Subcutaneous abdominal adipose tissue (tissue), 5 donors: ENCODE measurements at regions not wholly inside any gene's neighbourhood (a gene's known extent, or its start where the extent isn't known, plus 50 kb on each side); places are given as distances from the start of the nearest gene placed in this dataset.

Experiments used
- H3K27ac ChIP-seq: one replicate; pipeline ENCODE4 v1.7.0; 2013; ENCODE audit warnings: low read depth, mild to moderate bottlenecking, inconsistent platforms, low read length, moderate library complexity
- H3K27me3 ChIP-seq, 5 donors: one replicate each; pipeline ENCODE4 v1.7.0; 2013; ENCODE audit warnings: low read length in 5 of 5, inconsistent platforms in 1 of 5; ENCODE audit not compliant: control insufficient read depth in 5 of 5, insufficient read depth in 4 of 5
- H3K36me3 ChIP-seq, 5 donors: one replicate each; pipeline ENCODE4 v1.7.0; 2013; ENCODE audit warnings: low read length in 5 of 5; ENCODE audit not compliant: control insufficient read depth in 5 of 5, insufficient read depth in 5 of 5
- H3K4me1 ChIP-seq, 5 donors: one replicate each; pipeline ENCODE4 v1.7.0; 2013; ENCODE audit warnings: low read length in 5 of 5, mild to moderate bottlenecking in 3 of 5, moderate library complexity in 1 of 5; ENCODE audit not compliant: control insufficient read depth in 5 of 5, insufficient read depth in 5 of 5
- H3K4me3 ChIP-seq, 5 donors: one replicate each; pipeline ENCODE4 v1.7.0; 2013; ENCODE audit warnings: low read length in 5 of 5, low read depth in 1 of 5
- H3K9ac ChIP-seq, 5 donors: one replicate each; pipeline ENCODE4 v1.7.0; 2013; ENCODE audit warnings: low read length in 5 of 5, mild to moderate bottlenecking in 4 of 5, moderate library complexity in 3 of 5
- H3K9me3 ChIP-seq, 5 donors: one replicate each; pipeline ENCODE4 v1.7.0; 2013; ENCODE audit warnings: low read length in 5 of 5; ENCODE audit not compliant: control insufficient read depth in 5 of 5
- donor health status: healthy.
- donor health status: healthy.
- donor health status: healthy.
- donor health status: healthy.
- donor health status: healthy.

GRCh38 chr1:55986003-55986402 is 593.4 kb downstream of the PLPP3 start:
- H3K4me3 ChIP-seq, result no peak overlapping the region
- no peaks in the 10 kb centered on the region for H3K36me3 ChIP-seq
- H3K27me3 ChIP-seq, result no peaks in the 10 kb centered on the region
- peaks cover 0 to 49% (median 32%) of the 10 kb centered on the region in 5 donors for H3K4me1 ChIP-seq
- no peak overlapping the region for H3K9ac ChIP-seq
- no peaks in the 10 kb centered on the region for H3K9me3 ChIP-seq
- H3K27ac ChIP-seq, result peak overlapping the region; percentile 69

- Histone ChIP-seq H3K36me3 (no peaks in the 10 kb centered on the region), H3K9ac (no peak overlapping the region), H3K4me1 (peaks cover 0 to 13% (median under 1%) of the 10 kb centered on the region in 5 donors), H3K9me3 (no peaks in the 10 kb centered on the region), H3K4me3 (no peak overlapping the region), H3K27ac (no peak overlapping the region), H3K27me3 (no peaks in the 10 kb centered on the region)
These were observed 598.2 kb downstream of the PLPP3 start for GRCh38 chr1:55981010-55981650.

GRCh38 chr1:55980582-55980981 is 598.8 kb downstream of the PLPP3 start:
- H3K27ac ChIP-seq, result no peak overlapping the region
- no peak overlapping the region for H3K9ac ChIP-seq
- no peaks in the 10 kb centered on the region for H3K9me3 ChIP-seq
- H3K36me3 ChIP-seq, result no peaks in the 10 kb centered on the region
- H3K27me3 ChIP-seq, result no peaks in the 10 kb centered on the region
- H3K4me1 ChIP-seq, result peaks cover 0 to 8% (median 0%) of the 10 kb centered on the region in 5 donors
- H3K4me3 ChIP-seq, result no peak overlapping the region

- Histone ChIP-seq H3K27me3 (no peaks in the 10 kb centered on the region), H3K36me3 (no peaks in the 10 kb centered on the region), H3K9ac (no peak overlapping the region), H3K27ac (peak overlapping the region; percentile 6), H3K9me3 (no peaks in the 10 kb centered on the region), H3K4me1 (peaks cover 4 to 23% (median 13%) of the 10 kb centered on the region in 5 donors), H3K4me3 (no peak overlapping the region)
These were observed 604.5 kb downstream of the PLPP3 start for GRCh38 chr1:55974714-55975441.

DNA sequence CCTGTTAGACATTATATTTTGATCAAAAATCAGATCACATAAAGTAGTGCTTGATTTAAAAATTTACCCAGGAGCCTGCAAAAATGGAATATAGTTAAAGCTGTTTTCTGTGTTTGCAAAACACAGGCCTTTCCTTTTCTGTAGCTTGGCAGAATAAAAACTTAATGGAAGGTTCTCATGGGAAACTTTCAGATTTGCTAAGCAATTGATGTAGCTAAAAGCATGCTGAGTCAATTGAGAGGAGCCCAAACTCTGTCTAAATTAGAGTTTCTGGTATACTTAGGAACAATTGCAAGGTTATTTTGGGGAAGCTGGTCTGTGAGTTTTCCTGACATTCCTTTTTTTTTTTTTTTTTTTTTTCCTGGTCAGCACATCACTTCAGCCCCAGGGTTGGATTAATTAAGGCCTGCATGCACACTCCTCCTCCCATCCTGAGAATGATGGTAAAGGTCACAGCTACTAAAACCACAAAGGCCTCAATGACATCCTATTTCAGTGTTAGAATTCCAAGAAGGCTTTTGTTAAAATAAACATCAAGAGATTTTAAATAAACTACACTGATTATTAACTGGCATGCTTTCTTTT is 608.7 kb downstream of the PLPP3 start:
- Histone ChIP-seq H3K27ac (no peak overlapping the region), H3K4me1 (peaks cover 4 to 23% (median 13%) of the 10 kb centered on the region in 5 donors), H3K4me3 (no peak overlapping the region), H3K36me3 (no peaks in the 10 kb centered on the region), H3K9me3 (no peaks in the 10 kb centered on the region), H3K27me3 (no peaks in the 10 kb centered on the region), H3K9ac (no peak overlapping the region)

DNA sequence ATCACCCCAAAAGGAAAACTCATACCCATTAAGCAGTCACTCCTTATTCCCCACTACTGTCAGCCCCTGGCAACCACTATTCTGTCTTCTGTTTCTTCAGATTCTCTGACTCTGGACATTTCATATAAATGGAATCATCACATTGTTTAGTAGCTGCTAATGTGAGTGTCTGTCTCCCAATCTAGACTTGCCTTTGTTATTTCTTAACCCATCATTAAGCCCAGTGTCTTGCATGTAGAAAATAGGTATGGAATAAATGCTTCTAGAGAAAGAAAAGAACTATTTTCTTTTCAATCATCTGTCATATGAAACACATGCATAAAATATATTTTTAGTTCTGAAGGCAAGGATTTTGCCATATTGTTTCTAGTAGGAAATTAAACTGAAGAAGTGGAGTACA is 610.0 kb downstream of the PLPP3 start:
- no peak overlapping the region for H3K9ac ChIP-seq
- no peak overlapping the region for H3K27ac ChIP-seq
- H3K4me3 ChIP-seq, result no peak overlapping the region
- no peaks in the 10 kb centered on the region for H3K36me3 ChIP-seq
- no peaks in the 10 kb centered on the region for H3K9me3 ChIP-seq
- H3K4me1 ChIP-seq, result peaks cover under 1 to 12% (median 4%) of the 10 kb centered on the region in 5 donors
- H3K27me3 ChIP-seq, result no peaks in the 10 kb centered on the region

- Histone ChIP-seq H3K4me3 (no peak overlapping the region), H3K27me3 (no peaks in the 10 kb centered on the region), H3K9me3 (no peaks in the 10 kb centered on the region), H3K9ac (no peak overlapping the region), H3K4me1 (peaks cover 0 to 8% (median 0%) of the 10 kb centered on the region in 5 donors), H3K36me3 (no peaks in the 10 kb centered on the region), H3K27ac (no peak overlapping the region)
These were observed 610.7 kb downstream of the PLPP3 start for GRCh38 chr1:55968661-55969060.

- no peak overlapping the region for H3K27ac ChIP-seq
- H3K27me3 ChIP-seq, result no peaks in the 10 kb centered on the region
- no peak overlapping the region for H3K9ac ChIP-seq
- H3K4me3 ChIP-seq, result no peak overlapping the region
- no peaks in the 10 kb centered on the region for H3K9me3 ChIP-seq
- H3K36me3 ChIP-seq, result no peaks in the 10 kb centered on the region
- H3K4me1 ChIP-seq, result peaks cover 0 to 8% (median 0%) of the 10 kb centered on the region in 5 donors
These were observed 613.3 kb downstream of the PLPP3 start for GRCh38 chr1:55965981-55966461.

DNA sequence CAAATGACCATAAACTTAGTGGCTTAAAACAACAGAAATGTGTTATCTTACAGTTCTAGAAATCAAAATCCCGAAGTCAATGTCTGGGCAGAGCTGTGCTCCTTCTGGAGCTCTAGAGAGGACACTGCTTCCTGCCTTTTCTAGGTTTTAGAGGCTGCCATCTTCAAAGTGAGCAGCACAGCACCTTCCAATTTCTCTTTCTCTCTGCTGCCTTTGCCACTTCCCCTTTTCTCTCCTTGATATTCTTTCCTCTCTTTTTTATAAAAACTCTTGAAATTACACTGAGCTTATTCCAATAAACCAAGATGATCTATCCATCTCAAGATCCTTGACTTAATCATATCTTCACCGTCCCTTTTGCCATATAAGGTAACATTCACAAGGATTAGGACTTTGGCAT is 616.9 kb downstream of the PLPP3 start:
- H3K9me3 ChIP-seq, result no peaks in the 10 kb centered on the region
- no peak overlapping the region for H3K9ac ChIP-seq
- H3K27me3 ChIP-seq, result no peaks in the 10 kb centered on the region
- H3K4me1 ChIP-seq, result peaks cover 0 to 17% (median 4%) of the 10 kb centered on the region in 5 donors
- no peak overlapping the region for H3K27ac ChIP-seq
- no peak overlapping the region for H3K4me3 ChIP-seq
- no peaks in the 10 kb centered on the region for H3K36me3 ChIP-seq

DNA sequence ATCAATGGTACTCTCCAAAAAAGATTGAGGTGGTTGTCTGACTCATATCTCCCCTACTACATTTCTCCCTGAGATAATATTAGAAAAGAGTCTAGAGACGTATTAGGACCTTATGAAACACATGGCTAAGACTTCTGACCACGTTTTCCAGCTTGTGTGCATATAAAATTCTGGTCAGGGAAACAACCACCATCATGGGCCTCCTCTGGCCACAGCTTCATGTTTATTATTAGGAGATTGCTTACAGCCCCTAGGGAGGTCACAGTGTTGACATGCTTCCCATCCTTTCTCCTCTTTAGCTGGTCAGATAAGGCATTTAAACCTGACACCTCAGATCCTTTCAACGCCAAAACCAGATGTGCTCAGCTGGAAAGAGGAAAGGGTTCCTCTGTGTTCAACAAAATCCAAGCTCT is 620.2 kb downstream of the PLPP3 start:
- no peak overlapping the region for H3K9ac ChIP-seq
- H3K9me3 ChIP-seq, result no peaks in the 10 kb centered on the region
- H3K27me3 ChIP-seq, result no peaks in the 10 kb centered on the region
- peaks cover 0 to 17% (median 4%) of the 10 kb centered on the region in 5 donors for H3K4me1 ChIP-seq
- no peaks in the 10 kb centered on the region for H3K36me3 ChIP-seq
- no peak overlapping the region for H3K4me3 ChIP-seq
- H3K27ac ChIP-seq, result no peak overlapping the region
